Epithelial cell of proximal tubule (primary cell): ENCODE measurements at regions not wholly inside any gene's neighbourhood (a gene's known extent, or its start where the extent isn't known, plus 50 kb on each side); places are given as distances from the start of the nearest gene placed in this dataset.
"Not testable (repeated sequence)": the region's sequence is repeated elsewhere in the genome, so short reads cannot be mapped to it uniquely, and the experiment has no call there.

Experiments
- DNase-seq: peaks from one replicate; pipeline ENCODE4 v3.0.0-alpha.2; 2011; ENCODE audit warnings: low read depth
- H3K4me3 ChIP-seq: 2 replicates; pipeline ENCODE4 v1.5.1; 2011; ENCODE audit warnings: low read depth, mild to moderate bottlenecking, low read length
- CTCF ChIP-seq: conservative IDR thresholded peaks from 2 replicates; pipeline ENCODE4 v1.5.1; 2012; ENCODE audit warnings: low read depth, mild to moderate bottlenecking, low read length

GRCh38 chr9:24071716-24072115 lies 245.7 kb upstream of the ELAVL2 start:
- DNase-seq: no peak
- no peak overlapping the region for H3K4me3 ChIP-seq
- no peak for TF ChIP-seq CTCF

- TF ChIP-seq CTCF: no peak
- no peak for DNase-seq
Measured at GRCh38 chr9:24071091-24071490, 245.1 kb upstream of the ELAVL2 start.

GRCh38 chr9:24067107-24067506 lies 241.1 kb upstream of the ELAVL2 start:
- DNase-seq, H3K4me3 ChIP-seq: not testable (repeated sequence)

More at GRCh38 chr9:24071091-24071490, 245.1 kb upstream of the ELAVL2 start:
- H3K4me3 ChIP-seq: no peak overlapping the region

GRCh38 chr9:24059651-24060050 lies 233.6 kb upstream of the ELAVL2 start:
- no peak for DNase-seq
- TF ChIP-seq CTCF: no peak

GRCh38 chr9:24051587-24051986 lies 225.5 kb upstream of the ELAVL2 start:
- DNase-seq: no peak
- TF ChIP-seq CTCF: no peak
- H3K4me3 ChIP-seq: no peak overlapping the region

More at GRCh38 chr9:24059651-24060050, 233.6 kb upstream of the ELAVL2 start:
- H3K4me3 ChIP-seq: no peak overlapping the region

GRCh38 chr9:24050239-24050638 lies 224.2 kb upstream of the ELAVL2 start:
- DNase-seq: not testable (repeated sequence)

GRCh38 chr9:24045150-24045549 lies 219.1 kb upstream of the ELAVL2 start:
- TF ChIP-seq CTCF: no peak
- no peak overlapping the region for H3K4me3 ChIP-seq
- no peak for DNase-seq

More at GRCh38 chr9:24050239-24050638, 224.2 kb upstream of the ELAVL2 start:
- H3K4me3 ChIP-seq: not testable (repeated sequence)

- TF ChIP-seq CTCF: no peak
- no peak overlapping the region for H3K4me3 ChIP-seq
- no peak for DNase-seq
Measured at GRCh38 chr9:24044576-24044975, 218.5 kb upstream of the ELAVL2 start.
